Activated CD4-positive, CD25-positive, alpha-beta regulatory T cell (primary cell): ENCODE measurements at regions not wholly inside any gene's neighbourhood (a gene's known extent, or its start where the extent isn't known, plus 50 kb on each side); places are given as distances from the start of the nearest gene placed in this dataset.

ENCODE experiments used
- DNase-seq, 4 experiments: peaks; one replicate each; lab custom pipeline; 2025; lab: John Stamatoyannopoulos, UW

DNA sequence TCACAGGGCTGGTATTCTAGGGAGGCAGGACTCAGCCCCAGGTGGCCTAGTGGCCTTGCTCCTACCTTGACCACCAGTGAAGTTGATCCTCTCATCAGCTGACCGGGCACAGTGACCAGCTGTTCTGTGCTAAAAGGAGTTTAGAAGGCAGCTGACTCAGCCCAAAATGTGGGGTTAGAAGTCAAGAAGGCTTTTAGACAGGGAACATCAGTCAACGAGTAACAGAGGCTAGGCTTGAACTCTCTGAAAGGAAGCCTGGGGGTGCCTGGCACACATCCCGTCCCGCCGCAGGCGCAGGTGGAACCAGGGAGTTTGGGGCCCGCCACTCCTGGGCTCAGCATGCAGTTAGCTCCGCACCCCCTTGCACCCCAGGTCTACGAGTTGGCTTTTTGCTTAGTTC lies 114.9 kb upstream of the SLC45A1 start:
- no peak for DNase-seq

DNA sequence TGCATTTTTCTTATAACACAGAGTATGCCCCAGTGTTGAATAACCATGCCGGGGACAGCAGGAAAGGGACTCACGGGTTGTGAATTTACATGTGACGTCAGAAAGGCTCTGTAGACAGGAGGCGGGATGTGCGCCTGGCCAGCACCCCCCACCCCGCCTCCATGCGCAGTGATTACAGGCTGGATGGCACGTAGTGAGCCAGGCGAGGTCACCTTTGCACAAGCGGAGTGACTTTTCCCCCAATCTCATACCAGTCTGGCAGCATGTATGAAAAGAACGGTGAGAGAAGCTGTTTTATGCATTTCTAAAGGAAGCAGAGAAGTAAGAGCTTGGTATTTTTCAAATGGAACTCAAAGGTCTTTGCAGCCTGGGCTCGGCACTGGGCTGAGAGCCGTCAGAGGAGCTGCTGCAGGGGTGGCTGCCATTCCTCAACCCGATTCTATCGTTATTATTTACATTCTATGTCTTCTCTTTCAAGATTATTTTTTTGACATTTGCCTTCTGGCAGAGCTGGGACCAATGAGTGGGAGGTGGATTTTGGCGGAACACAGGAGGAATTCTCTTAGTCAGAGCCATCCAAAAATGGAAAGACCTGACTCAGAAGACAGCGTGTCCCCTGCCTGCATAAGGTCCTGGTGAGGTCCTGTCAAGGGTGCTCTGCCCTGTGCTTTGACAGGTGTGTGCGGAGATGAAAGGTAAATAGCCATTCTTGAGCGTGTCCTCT lies 115.6 kb upstream of the SLC45A1 start:
- no peak for DNase-seq

DNA sequence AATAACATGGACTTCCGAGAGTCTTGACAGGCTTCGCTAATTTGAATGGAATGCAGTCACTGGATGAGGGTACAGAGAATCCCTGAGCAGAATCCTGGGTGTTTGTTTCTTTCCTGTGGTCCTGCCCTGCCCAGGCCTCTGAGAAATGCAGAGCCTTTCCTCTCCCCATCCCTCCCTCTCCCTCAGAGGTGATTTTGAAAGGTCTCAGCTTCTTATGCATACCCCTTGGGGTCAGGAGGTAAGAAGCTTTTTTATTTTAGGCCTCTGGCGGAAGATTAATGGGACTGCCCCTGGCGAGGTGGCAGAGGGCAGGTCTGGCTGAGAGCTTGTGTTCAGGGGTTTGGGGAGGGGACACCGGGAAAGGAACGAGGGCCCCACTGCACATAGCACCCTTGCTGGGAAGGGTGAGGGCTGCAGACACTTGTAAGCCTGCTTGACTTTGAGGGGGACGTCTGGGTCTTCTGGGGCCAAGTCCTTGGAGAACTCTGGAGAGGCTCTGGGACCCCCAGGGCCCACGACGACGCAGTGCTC lies 116.5 kb upstream of the SLC45A1 start:
- DNase-seq, result no peak

DNA sequence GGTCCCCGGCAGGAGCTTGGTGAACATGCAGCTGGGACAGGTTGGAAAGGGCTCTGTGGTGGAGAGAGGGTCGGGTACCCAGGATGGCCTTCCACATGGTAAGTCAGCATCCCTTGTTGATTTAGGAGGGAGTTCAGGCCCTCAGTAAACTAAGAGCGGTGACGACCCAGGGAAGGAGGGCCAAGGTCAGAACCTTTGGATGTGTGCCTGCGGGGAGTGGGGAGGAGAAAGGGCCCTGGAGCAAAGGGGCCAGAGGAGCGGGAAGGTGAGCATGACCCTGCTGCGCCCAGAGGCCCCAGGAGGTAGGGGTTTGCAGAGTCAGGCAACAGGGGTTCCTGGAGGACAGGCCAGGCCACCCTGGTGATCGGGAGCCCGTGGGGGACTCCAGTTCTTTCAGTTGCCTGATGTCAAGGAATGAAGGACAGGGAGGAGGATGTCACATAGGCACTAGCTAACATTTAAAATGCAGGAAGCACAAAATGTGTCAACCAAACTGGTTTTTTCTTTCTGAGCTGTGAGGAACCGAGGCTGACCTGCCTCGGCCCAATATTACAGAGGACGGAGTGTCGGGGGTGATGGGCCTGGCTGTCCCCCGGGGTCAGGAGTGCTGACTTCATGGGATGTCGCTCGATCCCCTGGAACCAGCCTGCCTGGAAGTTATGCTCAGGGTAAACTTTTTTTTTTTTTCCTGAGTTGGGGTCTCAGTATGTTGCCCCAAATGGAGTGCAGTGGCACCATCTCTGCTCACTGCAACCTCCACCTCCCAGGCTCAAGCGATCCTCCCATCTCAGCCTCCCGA lies 117.4 kb upstream of the SLC45A1 start:
- DNase-seq, result no peak

DNA sequence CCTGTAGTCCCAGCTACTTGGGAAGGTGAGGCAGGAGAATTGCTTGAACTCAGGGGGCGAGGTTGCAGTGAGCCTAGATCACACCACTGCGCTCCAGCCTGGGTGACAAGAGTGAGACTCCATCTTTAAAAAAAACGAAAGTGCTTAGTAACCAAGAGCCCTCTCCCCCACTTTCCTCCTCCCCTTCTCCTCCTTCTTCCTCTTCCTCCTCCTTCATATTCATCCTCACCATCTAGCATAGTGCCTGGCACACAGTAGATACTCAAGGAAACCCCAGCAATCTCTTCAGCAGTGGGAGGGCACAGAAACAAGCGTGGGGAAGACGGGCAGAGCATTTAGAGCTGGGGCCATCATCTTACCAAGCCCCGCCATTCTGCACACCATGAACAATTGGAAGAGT lies 119.4 kb upstream of the SLC45A1 start:
- no peak for DNase-seq

DNA sequence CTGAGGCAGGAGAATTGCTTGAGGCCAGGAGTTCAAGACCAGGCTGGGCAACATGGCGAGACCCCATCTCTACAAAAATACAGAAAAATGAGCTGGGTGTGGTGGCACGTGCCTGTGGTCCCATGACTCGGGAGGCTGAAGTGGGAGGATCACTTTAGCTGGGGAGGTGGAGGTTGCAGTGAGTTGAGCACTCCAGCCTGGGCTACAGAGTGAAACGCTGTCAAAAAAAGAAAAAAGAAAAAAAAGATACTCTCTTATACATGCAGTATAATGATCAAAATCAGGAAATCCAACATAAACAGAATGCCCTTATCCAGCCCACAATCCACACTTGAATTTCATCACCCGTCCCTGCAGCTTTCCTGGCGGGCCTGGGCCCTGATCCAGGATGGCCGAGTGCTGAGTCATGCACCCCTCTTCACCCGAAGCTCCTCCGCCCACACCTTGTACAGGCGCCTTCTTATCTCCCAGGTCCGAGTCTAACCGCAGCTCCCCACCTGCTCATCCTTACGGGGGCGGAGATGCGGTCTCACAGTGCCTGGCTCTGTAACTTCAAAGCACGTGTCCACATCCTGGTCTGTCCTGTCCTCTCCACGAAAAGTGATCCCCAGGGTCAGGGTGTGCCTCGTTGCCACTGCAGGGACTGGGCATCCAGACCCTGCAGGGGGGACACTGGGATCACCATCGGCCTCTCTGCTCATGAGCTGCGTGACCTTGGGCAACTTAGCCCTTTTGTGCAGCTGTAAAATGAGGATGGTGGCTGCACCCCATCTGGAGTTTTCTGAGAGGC lies 120.2 kb upstream of the SLC45A1 start:
- no peak for DNase-seq

DNA sequence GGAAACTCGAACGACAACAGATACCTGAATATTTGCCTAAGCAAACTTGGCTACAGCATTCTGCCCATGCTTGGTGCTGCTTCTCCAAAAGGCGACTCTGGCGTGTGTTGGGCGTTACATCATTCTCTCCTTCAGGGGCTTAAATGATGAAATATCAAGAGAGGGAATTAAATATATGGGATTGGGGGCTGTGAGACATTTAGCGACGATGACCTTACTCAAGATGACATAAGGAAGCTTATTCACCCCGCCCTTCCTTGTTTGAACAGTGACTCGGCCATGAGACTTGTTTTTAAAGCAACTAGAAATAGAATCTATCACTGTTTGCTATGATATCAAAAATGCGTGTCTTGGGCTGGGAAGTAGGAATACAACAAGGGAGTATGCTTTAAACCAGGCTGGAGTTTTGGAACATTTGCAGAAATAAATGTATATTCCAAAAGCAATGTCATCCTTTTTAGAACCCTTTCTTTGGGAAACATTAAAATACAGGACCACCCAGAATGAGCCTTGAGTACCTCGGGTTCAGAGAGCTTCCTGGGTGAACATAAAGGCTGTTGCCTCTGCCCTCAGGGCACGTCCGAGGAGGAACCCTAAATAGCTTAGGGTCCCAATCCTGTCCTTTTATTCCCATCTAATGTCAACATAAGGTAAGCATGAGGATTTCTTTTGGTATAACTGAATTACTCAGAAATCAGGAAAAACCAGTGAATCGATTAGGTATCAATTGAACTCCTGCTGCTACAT lies 123.3 kb upstream of the SLC45A1 start:
- no peak for DNase-seq

DNA sequence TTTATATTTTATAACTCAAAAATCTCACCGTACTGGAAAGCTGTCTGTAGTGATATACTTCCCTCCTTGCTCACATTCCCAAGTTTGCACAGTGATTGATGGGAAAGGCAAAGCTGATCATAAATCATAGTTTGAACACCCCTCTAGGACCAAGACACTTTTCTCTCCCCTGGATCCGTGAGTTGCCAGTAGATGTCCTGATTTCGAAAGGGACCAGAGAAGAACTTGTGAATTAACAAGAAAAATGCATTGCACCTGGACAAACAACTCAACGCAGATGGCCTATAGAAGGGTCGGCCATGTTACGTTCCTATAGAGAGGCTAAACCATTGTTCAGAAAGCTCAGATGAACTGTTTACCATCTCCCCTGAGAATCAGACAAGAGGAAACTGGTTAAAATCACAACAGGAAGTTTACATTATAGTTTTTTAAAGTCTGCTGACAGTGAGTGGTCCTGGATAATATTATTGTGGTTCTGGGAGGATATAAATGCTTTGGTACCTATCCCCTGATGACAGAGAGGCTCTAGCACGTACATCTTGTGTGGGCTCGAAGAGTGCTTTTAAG lies 124.0 kb upstream of the SLC45A1 start:
- no peak for DNase-seq

DNA sequence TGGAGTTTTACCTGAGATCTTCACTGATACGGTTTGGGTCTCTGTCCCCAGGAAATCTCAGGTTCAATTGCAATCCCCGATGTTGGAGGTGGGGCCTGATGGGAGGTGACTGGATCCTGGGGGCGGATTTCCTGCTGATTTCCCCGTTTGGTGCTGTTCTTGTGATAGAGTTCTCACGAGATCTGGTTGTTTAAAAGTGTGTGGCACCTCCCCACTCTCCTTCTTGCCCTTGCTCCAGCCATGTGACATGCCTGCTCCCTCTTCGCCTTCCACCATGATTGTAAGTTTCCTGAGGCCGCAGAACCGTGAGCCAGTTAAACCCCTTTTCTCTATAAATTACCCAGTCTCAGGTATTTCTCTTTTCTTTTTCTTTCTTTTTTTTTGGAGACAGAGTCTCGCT lies 126.4 kb upstream of the SLC45A1 start:
- no peak for DNase-seq

DNA sequence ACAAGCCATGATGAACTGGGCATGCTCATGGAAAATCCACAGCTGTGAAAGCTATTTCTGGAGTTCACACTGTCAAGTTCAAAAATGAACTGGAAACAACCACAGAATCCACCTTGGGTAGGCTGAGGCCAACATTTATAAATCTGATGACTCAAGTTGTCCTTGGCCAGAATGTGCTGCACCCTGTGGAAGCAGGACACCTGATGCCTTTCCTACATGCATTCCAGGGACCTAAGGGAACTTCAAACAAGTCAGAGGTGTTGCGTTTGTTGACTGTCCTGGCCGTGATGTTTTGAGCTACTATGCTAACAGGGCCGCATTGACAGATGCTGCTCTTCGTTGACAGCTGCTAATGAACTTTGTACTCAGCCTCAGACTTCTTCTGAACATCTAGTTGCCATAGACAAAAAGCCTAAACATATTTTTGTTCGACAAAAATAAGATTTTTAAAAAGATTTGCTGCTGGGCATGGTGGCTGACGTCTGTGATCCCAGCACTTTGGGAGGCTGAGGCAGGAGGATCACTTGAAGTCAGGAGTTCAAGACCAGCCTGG lies 127.9 kb upstream of the SLC45A1 start:
- no peak for DNase-seq

DNA sequence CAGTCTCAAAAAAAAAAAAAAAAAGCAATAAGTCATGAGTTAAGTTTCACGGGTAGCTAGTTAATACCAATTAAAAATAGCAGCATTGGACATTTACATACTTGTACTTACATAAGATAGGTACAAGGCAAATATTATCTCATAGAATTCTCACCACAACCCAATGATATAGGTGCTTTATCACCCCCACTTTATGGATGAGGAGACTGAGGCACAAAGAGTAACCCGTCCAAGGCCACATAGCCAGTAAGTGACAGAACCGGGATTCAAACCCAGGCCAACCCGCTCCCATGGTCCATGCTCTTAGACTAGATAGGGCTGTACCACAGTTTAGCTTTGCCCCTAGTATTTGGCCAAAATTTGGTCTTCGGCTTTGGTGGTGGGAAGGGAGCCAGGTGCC lies 132.5 kb upstream of the SLC45A1 start:
- no peak for DNase-seq

DNA sequence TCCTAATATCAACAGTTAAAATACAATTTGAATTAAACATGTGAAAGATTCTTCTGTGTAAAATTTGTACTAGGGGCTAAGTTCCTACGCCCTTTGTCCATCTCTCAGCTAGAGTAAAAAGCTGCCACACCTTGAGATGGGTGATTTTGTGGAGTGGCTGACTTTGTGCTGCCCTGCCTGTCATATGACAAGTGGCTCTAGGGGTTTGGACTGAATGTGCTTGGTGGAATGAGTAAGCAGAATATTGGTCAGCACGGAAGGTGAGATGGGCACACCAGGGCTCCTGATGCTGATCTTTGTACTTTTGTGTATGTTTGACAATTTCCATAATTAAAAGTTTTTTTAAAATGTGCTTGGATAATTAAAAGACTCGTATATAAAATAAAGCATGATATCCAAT lies 133.6 kb upstream of the SLC45A1 start:
- no peak for DNase-seq

DNA sequence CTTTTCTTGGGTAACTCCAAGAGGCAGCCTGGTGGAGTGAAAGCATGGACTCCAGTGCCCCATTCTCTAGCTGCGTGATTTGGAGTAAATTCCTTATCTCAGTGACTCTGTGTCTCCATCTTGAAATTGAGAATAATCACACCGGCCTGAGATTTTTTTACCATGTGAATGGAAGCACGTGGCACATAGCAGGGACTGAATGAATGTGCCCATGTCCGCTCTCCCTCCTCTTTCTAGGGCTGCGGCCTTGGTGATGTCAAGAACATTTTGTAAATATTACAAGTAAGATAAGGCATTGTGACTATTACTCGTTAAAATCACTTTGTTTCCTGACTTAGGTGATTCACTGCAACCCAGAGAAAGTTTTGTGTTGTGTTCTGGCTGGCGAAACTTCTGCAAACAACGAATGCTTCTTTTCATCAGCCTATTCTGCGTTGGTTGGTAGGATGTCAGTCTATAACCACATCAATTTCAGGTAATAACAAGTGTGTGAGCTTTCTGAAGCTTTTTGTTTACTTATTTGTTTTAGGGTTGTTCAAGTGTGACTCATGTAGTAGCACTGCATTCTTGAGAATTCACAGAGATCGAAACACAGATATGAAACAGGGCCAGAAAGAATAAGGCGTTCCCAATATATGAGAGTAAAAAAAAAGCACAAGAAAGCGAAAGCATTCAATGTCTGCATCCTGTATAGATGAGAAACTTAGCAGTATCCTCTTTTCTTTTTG lies 135.7 kb upstream of the SLC45A1 start:
- no peak for DNase-seq

DNA sequence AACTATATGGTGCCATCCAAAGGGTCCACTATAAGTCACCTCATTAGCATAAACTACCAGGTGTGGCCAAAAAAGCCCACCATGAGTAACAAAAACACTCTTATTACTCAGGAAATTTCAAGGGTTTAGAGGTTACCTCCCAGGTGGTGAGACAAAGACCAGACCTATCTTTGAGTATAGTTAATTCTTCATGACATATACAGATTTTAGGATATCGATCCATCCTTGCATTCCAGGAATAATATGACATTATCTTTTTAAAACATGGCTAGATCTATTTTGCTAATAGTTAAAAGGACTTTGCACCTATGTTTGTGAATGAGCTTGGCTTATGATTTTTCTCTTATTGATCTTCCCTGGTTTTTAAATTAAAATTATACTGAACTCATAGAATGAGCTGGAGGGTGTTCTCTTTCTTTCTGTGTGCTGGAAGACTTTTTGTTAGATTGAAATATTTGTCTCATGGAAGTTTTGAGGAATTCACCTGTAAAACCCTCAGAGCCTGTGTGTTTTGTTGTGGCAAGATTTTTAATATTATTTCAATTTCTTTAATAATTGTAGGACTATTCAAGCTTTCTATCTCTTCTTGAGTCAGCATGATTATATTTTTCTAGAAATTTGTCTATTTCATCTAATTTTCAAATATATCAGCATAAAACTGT lies 138.7 kb upstream of the SLC45A1 start:
- no peak for DNase-seq

DNA sequence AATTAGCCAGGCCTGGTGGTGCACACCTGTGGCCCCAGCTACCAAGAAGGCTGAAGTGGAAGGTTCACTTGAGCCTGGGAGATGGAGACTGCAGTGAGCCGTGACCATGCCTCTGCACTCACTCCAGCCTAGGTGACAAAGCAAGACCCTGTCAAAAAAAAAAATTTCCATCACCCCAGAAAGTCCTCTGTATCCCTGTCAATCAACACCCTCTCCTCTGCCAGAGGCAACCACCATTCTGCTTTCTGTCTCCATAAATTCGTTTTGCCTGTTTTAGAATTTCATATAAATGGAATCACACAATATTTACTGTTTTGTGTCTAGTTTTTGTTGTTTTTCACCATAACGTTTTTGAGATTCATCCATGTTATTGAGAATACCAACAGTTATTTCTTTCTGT lies 141.6 kb upstream of the SLC45A1 start:
- DNase-seq, result no peak

DNA sequence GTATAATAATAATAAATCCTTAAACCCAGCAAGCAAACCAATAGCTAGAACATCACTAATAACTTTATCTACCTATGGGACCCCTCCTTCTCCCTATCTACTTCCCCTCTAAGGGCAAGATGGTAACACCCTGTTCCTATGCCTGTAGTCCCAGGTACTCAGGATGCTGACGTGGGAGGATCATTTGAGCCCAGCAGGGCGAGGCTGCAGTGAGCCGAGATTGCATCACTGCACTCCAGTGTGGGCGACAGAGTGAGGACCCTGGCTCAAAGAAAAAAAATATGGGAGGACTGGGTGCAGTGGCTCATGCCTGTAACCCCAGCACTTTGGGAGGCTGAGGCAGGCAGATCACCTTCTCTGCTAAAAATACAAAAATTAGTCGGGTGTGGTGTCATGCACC lies 143.1 kb upstream of the SLC45A1 start:
- DNase-seq, result no peak

DNA sequence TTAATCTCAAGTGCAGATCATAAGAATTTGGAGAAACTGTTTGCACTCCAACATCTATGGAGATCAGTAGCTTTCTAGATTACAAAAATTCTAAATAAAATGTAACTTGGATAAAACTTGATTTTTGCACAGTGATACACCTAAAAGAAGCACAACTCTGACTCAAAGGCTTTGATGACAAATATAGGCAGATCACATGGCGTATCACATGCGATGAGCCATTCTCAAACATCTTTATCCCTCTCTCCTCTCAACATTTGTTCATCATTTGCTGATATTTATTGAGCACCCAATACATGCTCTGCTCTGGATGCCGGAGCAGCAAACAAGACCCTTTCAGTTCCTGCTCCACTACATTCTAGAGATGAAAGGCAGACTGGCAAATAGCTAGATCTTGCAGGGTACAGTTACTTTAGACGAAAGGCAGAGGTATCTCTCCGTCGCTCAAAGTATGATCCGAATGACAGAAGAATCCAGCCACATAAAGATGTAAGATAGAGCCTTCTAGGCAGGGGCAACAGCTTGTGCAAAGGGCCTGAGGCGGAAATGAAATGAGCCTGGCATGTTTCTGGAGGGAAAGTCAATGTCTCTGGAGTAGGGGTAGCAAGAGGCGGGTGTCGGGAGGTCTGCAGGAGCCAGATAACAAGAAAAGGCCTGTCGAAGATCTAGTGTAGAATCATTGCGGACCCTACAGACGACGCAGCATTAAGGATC lies 145.8 kb upstream of the ERRFI1 start:
- DNase-seq, result no peak

DNA sequence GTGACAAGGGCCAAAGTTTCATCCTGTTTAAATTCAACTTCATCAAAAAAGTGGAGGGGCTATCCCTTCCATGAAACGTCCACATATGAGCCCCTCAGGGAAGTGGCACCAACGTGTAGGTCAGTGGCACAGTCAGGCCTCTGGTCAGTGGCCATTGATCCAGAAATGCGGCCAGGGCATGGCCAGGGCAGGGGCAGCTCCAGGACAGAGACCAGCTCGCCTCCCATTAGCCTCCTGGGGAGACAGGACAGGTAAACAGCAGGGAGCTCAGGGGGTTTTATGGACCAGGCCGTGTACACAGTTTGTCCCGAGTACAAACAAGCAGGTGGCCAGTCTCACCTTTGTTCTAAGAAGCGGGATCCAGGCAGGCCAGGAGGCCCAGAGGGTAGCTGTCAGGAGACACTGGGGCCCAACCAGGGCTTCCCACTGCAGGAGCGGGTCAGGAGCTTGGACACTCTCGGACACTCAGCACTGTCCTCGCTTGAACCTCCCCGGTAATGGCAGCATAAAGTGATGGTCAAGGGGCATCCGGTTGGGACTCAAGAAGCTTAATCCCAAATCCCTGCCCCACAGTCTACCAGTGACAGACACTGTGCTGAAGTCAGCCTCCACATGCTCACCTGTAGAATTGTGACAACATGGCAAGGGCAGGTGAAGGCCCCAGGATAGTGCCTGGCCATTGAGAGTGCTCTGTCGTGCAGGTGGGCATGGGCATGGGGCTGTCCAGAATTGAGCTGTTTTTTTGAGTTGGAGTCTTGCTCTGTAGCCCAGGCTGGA lies 144.1 kb upstream of the ERRFI1 start:
- DNase-seq, result no peak
